NCI-H1105 (cell line): ENCODE measurements at regions not wholly inside any gene's neighbourhood (a gene's known extent, or its start where the extent isn't known, plus 50 kb on each side); places are given as distances from the start of the nearest gene placed in this dataset.
"Not testable (repeated sequence)": the region's sequence is repeated elsewhere in the genome, so short reads cannot be mapped to it uniquely, and the experiment has no call there.

Experiments used
- DNase-seq: peaks from one replicate; lab custom pipeline; 2025; lab: John Stamatoyannopoulos, UW

GRCh38 chr16:73113336-73113735, 65.4 kb upstream of the ZFHX3 start:
- no peak for DNase-seq

- no peak for DNase-seq
Measured at GRCh38 chr16:73108195-73108963, 60.5 kb upstream of the ZFHX3 start.

GRCh38 chr16:73107371-73107770, 59.4 kb upstream of the ZFHX3 start:
- DNase-seq = no peak

- no peak for DNase-seq
Measured at GRCh38 chr16:73106329-73107034, 58.6 kb upstream of the ZFHX3 start.

GRCh38 chr16:73101568-73101967, 53.6 kb upstream of the ZFHX3 start:
- DNase-seq = no peak

- DNase-seq = not testable (repeated sequence)
Measured at GRCh38 chr16:73099601-73100000, 51.7 kb upstream of the ZFHX3 start.
